Tibial nerve (tissue), 4 donors: ENCODE measurements at regions not wholly inside any gene's neighbourhood (a gene's known extent, or its start where the extent isn't known, plus 50 kb on each side); places are given as distances from the start of the nearest gene placed in this dataset.

Experiments used
- DNase-seq, 2 donors: peaks; one replicate each; pipeline ENCODE4 v3.0.0-alpha.2; 2019; ENCODE audit warnings: low spot score in 2 of 2
- H3K27ac ChIP-seq, 4 donors: fragments of 200-600 bp; sonication (generic) in 3 of 4; one replicate each; pipeline ENCODE4 v1.5.1; 2017 to 2019; ENCODE audit warnings: mild to moderate bottlenecking in 1 of 4
- H3K27me3 ChIP-seq, 2 donors: fragments of 200-600 bp; sonication (generic) in 1 of 2; one replicate each; pipeline versions ENCODE4 v1.5.1 to v1.6.0; 2017 to 2019
- H3K36me3 ChIP-seq, 3 donors: fragments of 200-600 bp; sonication (generic); one replicate each; pipeline ENCODE4 v1.5.1; 2018 to 2019
- H3K4me1 ChIP-seq, 4 donors: fragments of 200-600 bp; sonication (generic) in 3 of 4; one replicate each; pipeline ENCODE4 v1.5.1; 2017 to 2019
- H3K4me3 ChIP-seq, 4 donors: fragments of 200-600 bp; sonication (generic) in 3 of 4; one replicate each; pipeline ENCODE4 v1.5.1; 2017 to 2019; ENCODE audit warnings: mild to moderate bottlenecking in 1 of 4, moderate library complexity in 1 of 4
- H3K9me3 ChIP-seq, 4 donors: fragments of 200-600 bp; sonication (generic) in 3 of 4; one replicate each; pipeline ENCODE4 v1.5.1; 2017 to 2019
- CTCF ChIP-seq, 5 experiments: fragments of 200-600 bp in 3 of 5; fragments of 450-650 bp in 2 of 5; sonication (generic) in 3 of 5; IDR thresholded peaks; one replicate each; pipeline ENCODE4 v1.5.1; 2016 to 2019; ENCODE audit warnings: antibody characterized with exemption in 5 of 5, mild to moderate bottlenecking in 3 of 5, moderate library complexity in 2 of 5
- EP300 ChIP-seq, 2 donors: sonication (generic); formaldehyde crosslinking; IDR thresholded peaks; one replicate each; pipeline ENCODE4 v1.6.1; 2017; ENCODE audit warnings: antibody characterized with exemption in 2 of 2, mild to moderate bottlenecking in 1 of 2
- POLR2A ChIP-seq, 2 donors: fragments of 450-650 bp; IDR thresholded peaks; one replicate each; pipeline ENCODE4 v1.6.1; 2017; ENCODE audit warnings: antibody characterized with exemption in 2 of 2, mild to moderate bottlenecking in 2 of 2, moderate library complexity in 2 of 2
- WGBS, 2 donors: methylation state at CpG; one replicate each; pipeline ENCODE4 v1.1.5; 2018; 5-methylcytosine and 5-hydroxymethylcytosine counted together

GRCh38 chr11:37352485-37352884, 754.4 kb upstream of the RAG2 start:
- no peak for TF ChIP-seq POLR2A (IDR thresholded peaks at IDR 0.05)
- no peak for TF ChIP-seq EP300 (IDR thresholded peaks at IDR 0.05)
- no peak for TF ChIP-seq CTCF (IDR thresholded peaks at IDR 0.05)

GRCh38 chr11:37343290-37343689, 745.3 kb upstream of the RAG2 start:
- H3K4me1 ChIP-seq = no peaks in the 10 kb centered on the region
- WGBS, 2 donors = 70 to 87% methylated on average over 1 of the region's 1 CpG
- DNase-seq = no peak

More at GRCh38 chr11:37352485-37352884, 754.4 kb upstream of the RAG2 start:
- no peak overlapping the region for H3K27ac ChIP-seq
- H3K4me1 ChIP-seq = no peaks in the 10 kb centered on the region
- no peaks in the 10 kb centered on the region for H3K9me3 ChIP-seq
- DNase-seq = no peak
- no peaks in the 10 kb centered on the region for H3K27me3 ChIP-seq
- no peak overlapping the region for H3K4me3 ChIP-seq
- no peaks in the 10 kb centered on the region for H3K36me3 ChIP-seq
- 74 to 77% methylated on average over 3 of the region's 3 CpGs for WGBS, 2 donors

GRCh38 chr11:37336401-37336800, 738.4 kb upstream of the RAG2 start:
- no peak for TF ChIP-seq CTCF (IDR thresholded peaks at IDR 0.05)
- no peak for TF ChIP-seq EP300 (IDR thresholded peaks at IDR 0.05)
- no peak for TF ChIP-seq POLR2A (IDR thresholded peaks at IDR 0.05)
- no peak for DNase-seq
- Histone ChIP-seq H3K27ac (no peak overlapping the region), H3K4me3 (no peak overlapping the region), H3K9me3 (no peaks in the 10 kb centered on the region), H3K36me3 (no peaks in the 10 kb centered on the region), H3K27me3 (no peaks in the 10 kb centered on the region), H3K4me1 (no peaks in the 10 kb centered on the region)
- 48 to 69% methylated on average over 2 of the region's 2 CpGs for WGBS, 2 donors

More at GRCh38 chr11:37343290-37343689, 745.3 kb upstream of the RAG2 start:
- Histone ChIP-seq H3K4me3 (no peak overlapping the region), H3K27me3 (no peaks in the 10 kb centered on the region), H3K36me3 (no peaks in the 10 kb centered on the region), H3K27ac (no peak overlapping the region), H3K9me3 (no peaks in the 10 kb centered on the region)
- TF ChIP-seq EP300 (IDR thresholded peaks at IDR 0.05) = no peak
- no peak for TF ChIP-seq CTCF (IDR thresholded peaks at IDR 0.05)
- no peak for TF ChIP-seq POLR2A (IDR thresholded peaks at IDR 0.05)

- DNase-seq = no peak
- Histone ChIP-seq H3K27ac (no peak overlapping the region), H3K4me1 (no peaks in the 10 kb centered on the region), H3K27me3 (no peaks in the 10 kb centered on the region), H3K36me3 (no peaks in the 10 kb centered on the region), H3K4me3 (no peak overlapping the region), H3K9me3 (no peaks in the 10 kb centered on the region)
- no peak for TF ChIP-seq EP300 (IDR thresholded peaks at IDR 0.05)
- 97 to 100% methylated on average over 1 of the region's 1 CpG for WGBS, 2 donors
These were observed 735.3 kb upstream of the RAG2 start for GRCh38 chr11:37333345-37333744.

GRCh38 chr11:37323843-37324242, 725.8 kb upstream of the RAG2 start:
- DNase-seq = no peak
- no peaks in the 10 kb centered on the region for H3K36me3 ChIP-seq
- H3K9me3 ChIP-seq = no peaks in the 10 kb centered on the region
- H3K27me3 ChIP-seq = no peaks in the 10 kb centered on the region
- H3K4me3 ChIP-seq = no peak overlapping the region
- no peaks in the 10 kb centered on the region for H3K4me1 ChIP-seq
- H3K27ac ChIP-seq = no peak overlapping the region
- no peak for TF ChIP-seq EP300 (IDR thresholded peaks at IDR 0.05)
- TF ChIP-seq CTCF (IDR thresholded peaks at IDR 0.05) = no peak
- TF ChIP-seq POLR2A (IDR thresholded peaks at IDR 0.05) = no peak
